Amygdala (tissue), 56 donors: ENCODE measurements at regions not wholly inside any gene's neighbourhood (a gene's known extent, or its start where the extent isn't known, plus 50 kb on each side); places are given as distances from the start of the nearest gene placed in this dataset.

Experiments
- DNase-seq, 56 donors: peaks; one replicate each; lab custom pipeline; 2025; lab: John Stamatoyannopoulos, UW

DNA sequence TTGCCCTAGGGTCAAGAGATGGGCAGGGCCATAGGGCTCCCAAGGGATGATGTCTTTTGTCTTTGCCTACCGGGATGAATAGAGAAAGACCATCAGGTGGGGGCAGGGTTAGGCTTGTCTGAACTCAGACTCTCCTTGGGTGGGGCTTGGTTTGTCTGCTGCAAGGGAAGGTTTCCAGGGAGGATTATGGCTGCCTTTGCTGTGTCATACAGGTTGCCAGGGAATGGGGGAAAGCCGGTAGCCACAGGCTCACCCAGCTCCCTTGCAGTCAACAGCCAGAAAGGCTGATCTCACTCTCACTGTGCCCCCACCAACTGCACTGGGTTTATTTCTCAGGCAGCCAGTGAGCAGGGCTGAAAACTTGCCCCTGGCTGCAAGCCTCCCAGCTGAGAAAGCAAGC lies 253.2 kb downstream of the POLR1F start:
- no peak for DNase-seq

- no peak for DNase-seq
These were observed 260.7 kb downstream of the POLR1F start for GRCh38 chr7:19448091-19448490.

- DNase-seq = peak in 1 of 56 donors; percentile 2
These were observed 266.6 kb downstream of the POLR1F start for GRCh38 chr7:19442016-19442785.

GRCh38 chr7:19439517-19439916 lies 269.3 kb downstream of the POLR1F start:
- no peak for DNase-seq

DNA sequence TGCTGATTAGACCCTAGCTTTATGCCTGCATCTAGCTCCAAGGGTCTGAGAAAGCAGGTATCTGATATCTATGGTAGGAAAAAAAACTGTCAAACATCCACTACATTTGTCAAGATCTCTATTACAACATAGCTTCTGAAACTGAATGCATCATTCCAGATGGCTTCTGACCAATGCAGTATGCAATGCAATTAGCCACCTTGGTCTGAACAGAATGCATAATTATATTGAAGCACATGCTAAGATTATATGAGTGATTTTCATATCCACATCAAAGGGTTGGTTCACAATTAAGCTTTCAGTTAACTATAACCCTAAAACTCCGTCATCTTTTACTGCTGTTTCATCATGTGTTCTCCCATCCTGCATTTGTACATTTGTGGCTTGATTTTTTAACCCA lies 271.4 kb downstream of the POLR1F start:
- no peak for DNase-seq

- no peak for DNase-seq
These were observed 280.9 kb downstream of the POLR1F start for GRCh38 chr7:19427944-19428343.

GRCh38 chr7:19421861-19422260 lies 276.6 kb upstream of the FERD3L start:
- DNase-seq = no peak

DNA sequence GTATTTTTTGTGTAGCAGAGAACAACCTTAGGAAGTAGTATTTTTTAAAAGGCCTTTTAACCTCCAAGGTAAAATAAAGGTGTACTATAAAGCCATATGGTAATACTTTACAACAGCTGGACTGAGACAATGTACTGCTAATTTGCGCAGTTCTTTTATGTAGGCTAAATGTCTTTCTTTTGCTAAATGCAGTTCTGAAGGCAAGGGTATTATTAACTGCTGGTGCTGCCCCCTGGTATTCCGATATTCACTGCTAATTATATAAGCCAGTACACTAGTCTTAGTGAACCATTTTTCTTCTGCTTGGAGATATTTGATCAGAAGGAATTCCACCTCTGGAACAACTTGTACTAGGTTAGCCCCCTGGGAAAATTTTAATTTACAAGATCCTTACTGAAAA lies 272.0 kb upstream of the FERD3L start:
- no peak for DNase-seq

DNA sequence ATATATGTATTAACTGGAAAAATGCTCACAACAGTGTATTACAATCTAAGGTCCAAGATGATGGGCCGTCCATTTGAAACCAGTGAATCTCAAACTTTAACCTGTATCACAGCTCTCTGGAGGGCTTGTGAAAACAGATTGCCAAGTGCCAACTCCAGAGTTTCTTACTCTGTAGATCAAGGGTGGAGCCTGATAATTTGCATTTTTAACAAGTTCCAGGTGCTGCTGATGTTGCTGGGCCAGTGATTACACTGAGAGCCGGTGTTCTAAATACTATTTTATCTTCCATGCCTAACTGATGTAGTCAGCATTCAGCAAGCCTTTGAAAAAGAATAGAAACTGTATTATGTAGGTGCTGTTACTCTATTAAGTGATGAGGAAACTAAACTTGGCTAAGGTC lies 269.9 kb upstream of the FERD3L start:
- DNase-seq = no peak

- DNase-seq = no peak
These were observed 268.3 kb upstream of the FERD3L start for GRCh38 chr7:19413443-19413965.

- DNase-seq = no peak
These were observed 265.5 kb upstream of the FERD3L start for GRCh38 chr7:19410691-19411090.

GRCh38 chr7:19410106-19410505 lies 264.9 kb upstream of the FERD3L start:
- no peak for DNase-seq

DNA sequence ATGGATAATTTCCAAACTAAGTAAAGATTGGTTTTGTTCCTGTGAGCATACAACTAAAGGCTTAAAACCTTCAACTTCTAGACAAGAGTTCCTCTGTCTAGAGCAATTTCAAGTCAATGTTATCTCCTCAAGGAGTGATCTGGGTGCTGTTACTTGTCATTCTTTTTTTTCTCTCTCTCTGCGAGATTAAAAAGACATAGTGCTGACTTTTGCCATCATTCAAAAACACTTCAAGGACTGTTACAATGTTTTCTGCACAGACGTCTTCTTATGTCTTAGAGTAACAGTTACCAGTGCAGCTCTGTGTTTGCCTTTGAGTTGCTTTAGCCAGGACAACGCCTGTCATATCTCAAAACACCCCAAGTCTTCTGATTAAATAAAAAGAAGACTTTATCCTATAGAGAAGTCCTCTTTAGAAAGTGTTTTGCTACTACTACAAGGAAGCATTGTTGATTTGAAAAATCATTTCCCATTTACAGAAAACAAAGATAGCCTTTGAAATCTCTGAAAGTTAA lies 263.5 kb upstream of the FERD3L start:
- DNase-seq = no peak

GRCh38 chr7:19407270-19407669 lies 262.0 kb upstream of the FERD3L start:
- no peak for DNase-seq

- DNase-seq = no peak
These were observed 260.3 kb upstream of the FERD3L start for GRCh38 chr7:19405541-19405940.

GRCh38 chr7:19404912-19405329 lies 259.7 kb upstream of the FERD3L start:
- peak in 2 of 56 donors; percentile 1 to 2 for DNase-seq

DNA sequence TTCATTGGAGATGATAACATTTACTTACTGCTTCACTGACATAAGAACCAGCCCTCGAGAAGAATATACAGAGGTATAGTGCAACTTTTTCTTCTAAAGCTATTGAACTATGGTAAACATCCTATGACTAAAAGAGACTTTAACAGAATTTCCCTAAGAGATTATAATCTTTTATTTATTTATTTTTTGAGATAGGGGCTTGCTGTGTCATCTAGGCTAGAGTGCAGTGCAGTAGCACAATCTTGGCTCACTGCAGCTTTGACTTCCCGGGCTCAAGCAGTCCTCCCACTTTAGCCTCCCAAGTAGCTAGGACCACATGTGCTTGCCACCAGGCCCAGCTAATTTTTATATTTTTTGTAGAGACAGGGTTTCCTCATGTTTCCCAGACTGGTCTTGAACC lies 258.5 kb upstream of the FERD3L start:
- no peak for DNase-seq

DNA sequence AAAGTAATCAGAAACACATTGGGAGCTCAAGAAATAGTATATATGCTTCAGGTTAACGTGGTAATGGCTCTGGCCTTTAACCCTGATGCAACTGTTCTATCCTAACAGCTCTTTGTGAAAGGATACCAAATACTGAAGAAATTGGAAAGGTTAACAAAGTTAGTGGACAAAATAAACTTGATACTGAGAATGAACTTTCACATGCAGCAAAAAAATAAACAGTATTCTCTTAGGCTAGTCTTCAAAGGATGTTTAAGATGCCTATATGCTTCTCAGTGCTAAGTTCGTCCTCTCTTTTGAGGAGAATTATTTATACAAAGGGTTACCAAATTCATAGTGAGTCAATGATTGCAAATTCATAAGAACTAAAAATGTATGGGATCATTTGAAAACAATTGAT lies 256.2 kb upstream of the FERD3L start:
- no peak for DNase-seq

DNA sequence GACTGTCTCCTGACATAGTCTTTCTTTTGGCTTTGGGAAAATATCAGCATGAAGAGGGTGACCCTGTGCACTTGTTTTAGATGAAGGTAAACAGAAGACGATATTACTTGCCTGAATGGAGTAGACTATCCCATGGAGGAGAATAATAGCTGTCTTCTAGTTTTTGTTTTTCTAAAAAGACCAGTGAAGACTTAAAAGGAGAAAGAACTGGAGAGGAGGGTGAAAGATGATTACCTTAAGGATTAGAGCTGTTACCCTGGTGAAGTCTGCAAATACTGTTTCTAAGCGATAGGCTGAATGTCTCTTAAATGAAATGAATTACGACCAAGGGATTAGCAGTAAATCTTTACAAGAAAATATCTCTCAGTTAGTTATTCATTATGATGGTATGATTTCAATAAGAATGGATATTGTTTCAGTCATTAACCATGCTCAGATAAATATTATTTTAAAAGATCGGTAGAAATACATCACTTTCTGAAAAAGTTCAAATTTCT lies 255.6 kb upstream of the FERD3L start:
- no peak for DNase-seq

DNA sequence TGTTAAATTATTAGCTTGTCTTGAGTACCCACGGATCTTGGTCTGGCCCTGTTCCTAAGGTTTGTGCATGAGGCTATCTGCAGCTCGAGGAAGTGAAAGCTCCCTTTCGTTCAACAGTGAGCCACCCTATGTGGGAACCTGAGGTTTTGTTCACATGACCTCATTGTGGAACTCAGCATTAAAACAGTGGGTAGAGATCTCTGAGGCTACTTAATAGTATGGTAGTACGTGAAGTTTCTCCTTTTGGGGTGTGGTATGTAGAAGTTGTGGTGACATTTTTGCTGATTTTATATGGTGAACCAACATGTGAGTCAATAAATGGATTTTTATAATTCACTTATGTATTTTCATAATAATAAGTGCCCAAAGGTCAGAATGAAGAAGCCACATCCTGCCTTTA lies 252.7 kb upstream of the FERD3L start:
- DNase-seq = peak in 1 of 56 donors; percentile 8

DNA sequence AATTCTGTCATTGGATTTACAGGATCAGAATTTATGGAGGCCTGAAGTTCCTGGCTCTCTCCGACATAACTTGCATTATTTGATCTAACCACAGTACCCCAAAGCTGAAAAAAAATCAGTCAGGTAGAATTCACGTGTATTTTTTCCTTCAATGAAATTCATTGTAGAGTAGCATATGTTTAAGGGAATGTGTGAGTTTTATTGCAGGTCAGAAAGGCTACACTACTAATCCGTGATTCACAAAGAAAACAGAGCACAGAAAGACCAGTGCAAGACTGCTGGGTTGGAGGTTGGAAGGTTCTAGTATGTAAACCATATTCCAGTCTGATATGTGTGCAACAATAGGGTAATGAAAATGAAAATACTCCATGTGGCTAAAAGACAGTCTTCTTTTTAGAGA lies 247.0 kb upstream of the FERD3L start:
- DNase-seq = no peak

GRCh38 chr7:19390795-19391194 lies 245.6 kb upstream of the FERD3L start:
- DNase-seq = no peak
